Right hindlimb (tissue), 1 donor: ENCODE measurements at regions not wholly inside any gene's neighbourhood (a gene's known extent, or its start where the extent isn't known, plus 50 kb on each side); places are given as distances from the start of the nearest gene placed in this dataset.

Experiments used
- DNase-seq: peaks from one replicate; pipeline ENCODE4 v3.0.0-alpha.2; 2018

- DNase-seq = no peak
These were observed 55.1 kb upstream of the SLC25A26 start for GRCh38 chr3:66165660-66166059.

GRCh38 chr3:66164155-66164554, 56.6 kb upstream of the SLC25A26 start:
- DNase-seq = no peak

GRCh38 chr3:66163222-66163621, 57.6 kb upstream of the SLC25A26 start:
- DNase-seq = no peak

GRCh38 chr3:66162766-66163165, 58.0 kb upstream of the SLC25A26 start:
- DNase-seq = no peak

- no peak for DNase-seq
These were observed 61.7 kb upstream of the SLC25A26 start for GRCh38 chr3:66158933-66159683.

GRCh38 chr3:66154444-66154861, 66.3 kb upstream of the SLC25A26 start:
- peak; percentile 21 for DNase-seq

GRCh38 chr3:66153481-66154443, 67.0 kb upstream of the SLC25A26 start:
- peak; percentile 49 for DNase-seq

- DNase-seq = no peak
These were observed 68.5 kb upstream of the SLC25A26 start for GRCh38 chr3:66152336-66152735.

- DNase-seq = no peak
These were observed 69.8 kb upstream of the SLC25A26 start for GRCh38 chr3:66150977-66151376.

GRCh38 chr3:66149269-66149668, 71.5 kb upstream of the SLC25A26 start:
- no peak for DNase-seq

GRCh38 chr3:66145408-66145733, 75.4 kb upstream of the SLC25A26 start:
- no peak for DNase-seq

GRCh38 chr3:66144568-66145407, 76.0 kb upstream of the SLC25A26 start:
- DNase-seq = no peak

GRCh38 chr3:66142079-66142478, 78.7 kb upstream of the SLC25A26 start:
- no peak for DNase-seq

- DNase-seq = no peak
These were observed 79.9 kb upstream of the SLC25A26 start for GRCh38 chr3:66140743-66141372.

GRCh38 chr3:66140106-66140505, 80.7 kb upstream of the SLC25A26 start:
- DNase-seq = no peak

- no peak for DNase-seq
These were observed 81.4 kb upstream of the SLC25A26 start for GRCh38 chr3:66139415-66139814.

GRCh38 chr3:66138336-66139313, 82.2 kb upstream of the SLC25A26 start:
- peak; percentile 41 for DNase-seq

- no peak for DNase-seq
These were observed 84.2 kb upstream of the SLC25A26 start for GRCh38 chr3:66136597-66136996.

GRCh38 chr3:66133853-66134445, 86.9 kb upstream of the SLC25A26 start:
- no peak for DNase-seq

- no peak for DNase-seq
These were observed 87.6 kb upstream of the SLC25A26 start for GRCh38 chr3:66133050-66133757.
